H1 (cell line): ENCODE measurements at regions not wholly inside any gene's neighbourhood (a gene's known extent, or its start where the extent isn't known, plus 50 kb on each side); places are given as distances from the start of the nearest gene placed in this dataset.

Source experiments
- BRCA1 ChIP-seq: IDR thresholded peaks from 2 replicates; pipeline ENCODE4 v1.6.1; 2012; ENCODE audit warnings: low read depth, low read length, improper control_type of control experiment
- CBX5 ChIP-seq: fragments of 300-800, 300-1000 bp; sonication (generic); IDR thresholded peaks from 2 replicates; pipeline ENCODE4 v1.7.1; 2016; ENCODE audit warnings: antibody characterized with exemption, low read length, low read depth
- CTCF ChIP-seq, 3 experiments: IDR thresholded peaks; 1 replicate in 2 of 3; 2 replicates in 1 of 3; pipeline versions ENCODE4 v1.5.1 to v1.6.1; 2011; ENCODE audit warnings: low read length in 3 of 3, mild to moderate bottlenecking in 3 of 3, inconsistent platforms in 2 of 3, low read depth in 1 of 3, moderate library complexity in 1 of 3; ENCODE audit not compliant: insufficient read depth in 1 of 3; ENCODE audit errors: control extremely low read depth in 1 of 3
- EP300 ChIP-seq, 2 experiments: IDR thresholded peaks; 1 replicate in 1 of 2; 2 replicates in 1 of 2; pipeline ENCODE4 v1.6.1; 2011 to 2012; ENCODE audit warnings: low read depth in 2 of 2, low read length in 2 of 2, mild to moderate bottlenecking in 2 of 2, borderline replicate concordance in 1 of 2, inconsistent platforms in 1 of 2, moderate library complexity in 1 of 2
- EZH2 ChIP-seq: fragments of 200-600 bp; sonication (generic); IDR thresholded peaks from 2 replicates; pipeline ENCODE4 v1.7.1; 2012; ENCODE audit warnings: low read depth, mild to moderate bottlenecking, moderate library complexity, low read length, inconsistent platforms; ENCODE audit not compliant: severe bottlenecking
- POLR2A ChIP-seq, 2 experiments: IDR thresholded peaks; 1 replicate in 1 of 2; 2 replicates in 1 of 2; pipeline ENCODE4 v1.6.1; 2011; ENCODE audit warnings: low read depth in 2 of 2, low read length in 2 of 2, mild to moderate bottlenecking in 2 of 2; ENCODE audit errors: control extremely low read depth in 1 of 2
- POLR2AphosphoS5 ChIP-seq: IDR thresholded peaks from 2 replicates; pipeline ENCODE4 v1.6.1; 2011; ENCODE audit warnings: low read depth, low read length
- SIX5 ChIP-seq: IDR thresholded peaks from 2 replicates; pipeline ENCODE4 v1.6.1; 2011; ENCODE audit warnings: mild to moderate bottlenecking, low read depth, low read length
- YY1 ChIP-seq: IDR thresholded peaks from 2 replicates; pipeline ENCODE4 v1.6.1; 2011; ENCODE audit warnings: low read depth, mild to moderate bottlenecking, low read length

GRCh38 chr10:125216861-125217260, 56.5 kb upstream of the CTBP2 start:
- TF ChIP-seq YY1 (no peak), CTCF (IDR thresholded peaks at IDR 0.05; ENCODE audit: control extremely low read depth in 1 of 3, insufficient read depth in 1 of 3, low read depth in 1 of 3, low read length in 3 of 3) (no peak), EP300 (IDR thresholded peaks at IDR 0.05; ENCODE audit: borderline replicate concordance in 1 of 2, low read depth in 2 of 2, low read length in 2 of 2) (no peak), SIX5 (no peak), POLR2AphosphoS5 (no peak), POLR2A (IDR thresholded peaks at IDR 0.05; ENCODE audit: control extremely low read depth in 1 of 2, low read depth in 2 of 2, low read length in 2 of 2) (no peak), EZH2 (no peak), CBX5 (no peak), BRCA1 (no peak)
